Activated CD4-positive, alpha-beta T cell treated with anti-CD3 and anti-CD28 coated beads, Interleukin-2, Interleukin-6, amounts not matched to agents 100 ng/mL and 50 ng/mL, durations not matched to agents 16 hours and 8 hours (primary cell): ENCODE measurements at regions not wholly inside any gene's neighbourhood (a gene's known extent, or its start where the extent isn't known, plus 50 kb on each side); places are given as distances from the start of the nearest gene placed in this dataset.

ENCODE experiments used
- DNase-seq: peaks from one replicate; pipeline ENCODE4 v3.0.0-alpha.2; 2020

- no peak for DNase-seq
These were observed 51.2 kb upstream of the PCBD1 start for GRCh38 chr10:70939441-70940003.

GRCh38 chr10:70940834-70941568 lies 52.6 kb upstream of the PCBD1 start:
- no peak for DNase-seq

- no peak for DNase-seq
These were observed 53.8 kb upstream of the PCBD1 start for GRCh38 chr10:70942125-70942524.

- DNase-seq = no peak
These were observed 54.4 kb upstream of the PCBD1 start for GRCh38 chr10:70942725-70943124.

- no peak for DNase-seq
These were observed 54.9 kb upstream of the PCBD1 start for GRCh38 chr10:70943249-70943648.

GRCh38 chr10:70943841-70944466 lies 55.6 kb upstream of the PCBD1 start:
- DNase-seq = no peak

GRCh38 chr10:70950037-70950436 lies 61.7 kb upstream of the PCBD1 start:
- no peak for DNase-seq

- DNase-seq = no peak
These were observed 62.4 kb upstream of the PCBD1 start for GRCh38 chr10:70950801-70951200.

GRCh38 chr10:70952401-70952800 lies 64.0 kb upstream of the PCBD1 start:
- no peak for DNase-seq

- no peak for DNase-seq
These were observed 64.6 kb upstream of the PCBD1 start for GRCh38 chr10:70952921-70953320.

GRCh38 chr10:70954381-70955176 lies 66.2 kb upstream of the PCBD1 start:
- DNase-seq = no peak

GRCh38 chr10:70956029-70956759 lies 67.8 kb upstream of the PCBD1 start:
- no peak for DNase-seq

GRCh38 chr10:70958396-70958795 lies 70.0 kb upstream of the PCBD1 start:
- DNase-seq = no peak

GRCh38 chr10:70960316-70960715 lies 72.0 kb upstream of the PCBD1 start:
- no peak for DNase-seq

- no peak for DNase-seq
These were observed 72.6 kb upstream of the PCBD1 start for GRCh38 chr10:70960783-70961570.

- DNase-seq = no peak
These were observed 74.3 kb upstream of the PCBD1 start for GRCh38 chr10:70962686-70963085.

GRCh38 chr10:70963271-70963670 lies 74.9 kb upstream of the PCBD1 start:
- no peak for DNase-seq

- no peak for DNase-seq
These were observed 75.9 kb upstream of the PCBD1 start for GRCh38 chr10:70964245-70964644.

- DNase-seq = no peak
These were observed 76.5 kb upstream of the PCBD1 start for GRCh38 chr10:70964881-70965280.

GRCh38 chr10:70965566-70965965 lies 77.2 kb upstream of the PCBD1 start:
- no peak for DNase-seq

- DNase-seq = no peak
These were observed 78.5 kb upstream of the PCBD1 start for GRCh38 chr10:70966646-70967553.
